Forelimb muscle (tissue), 1 donor: ENCODE measurements at regions not wholly inside any gene's neighbourhood (a gene's known extent, or its start where the extent isn't known, plus 50 kb on each side); places are given as distances from the start of the nearest gene placed in this dataset.
"Not testable (repeated sequence)": the region's sequence is repeated elsewhere in the genome, so short reads cannot be mapped to it uniquely, and the experiment has no call there.

ENCODE experiments used
- DNase-seq: peaks from one replicate; pipeline ENCODE4 v3.0.0-alpha.2; 2013; ENCODE audit warnings: low read depth

- no peak for DNase-seq
Observed at GRCh38 chr3:109656225-109656624, 318.9 kb upstream of the DPPA4 start.

GRCh38 chr3:109678600-109678999, 341.3 kb upstream of the DPPA4 start:
- DNase-seq, result no peak

GRCh38 chr3:109679664-109680063, 342.3 kb upstream of the DPPA4 start:
- no peak for DNase-seq

GRCh38 chr3:109683746-109684145, 346.4 kb upstream of the DPPA4 start:
- DNase-seq, result no peak

- no peak for DNase-seq
Observed at GRCh38 chr3:109685084-109686079, 348.0 kb upstream of the DPPA4 start.

GRCh38 chr3:109687626-109688025, 350.3 kb upstream of the DPPA4 start:
- no peak for DNase-seq

GRCh38 chr3:109696932-109697331, 359.6 kb upstream of the DPPA4 start:
- no peak for DNase-seq

GRCh38 chr3:109702252-109702651, 364.9 kb upstream of the DPPA4 start:
- no peak for DNase-seq

- DNase-seq, result no peak
Observed at GRCh38 chr3:109702976-109703375, 365.6 kb upstream of the DPPA4 start.

- DNase-seq, result not testable (repeated sequence)
Observed at GRCh38 chr3:109705133-109705532, 367.8 kb upstream of the DPPA4 start.

GRCh38 chr3:109707617-109708016, 370.3 kb upstream of the DPPA4 start:
- DNase-seq, result no peak

GRCh38 chr3:109713288-109713687, 375.9 kb upstream of the DPPA4 start:
- no peak for DNase-seq

- no peak for DNase-seq
Observed at GRCh38 chr3:109715707-109716106, 378.4 kb upstream of the DPPA4 start.

- DNase-seq, result no peak
Observed at GRCh38 chr3:109718850-109719249, 381.5 kb upstream of the DPPA4 start.

- DNase-seq, result no peak
Observed at GRCh38 chr3:109728861-109729494, 391.6 kb upstream of the DPPA4 start.

GRCh38 chr3:109731639-109732473, 394.5 kb upstream of the DPPA4 start:
- DNase-seq, result peak; percentile 17

- DNase-seq, result no peak
Observed at GRCh38 chr3:109743981-109744380, 406.6 kb upstream of the DPPA4 start.

GRCh38 chr3:109772520-109772919, 435.2 kb upstream of the DPPA4 start:
- no peak for DNase-seq

GRCh38 chr3:109774108-109774507, 436.8 kb upstream of the DPPA4 start:
- DNase-seq, result no peak

- DNase-seq, result no peak
Observed at GRCh38 chr3:109784285-109784684, 446.9 kb upstream of the DPPA4 start.

GRCh38 chr3:109784852-109785631, 447.7 kb upstream of the DPPA4 start:
- no peak for DNase-seq
